ENCODE measurements at regions not wholly inside any gene's neighbourhood (a gene's known extent, or its start where the extent isn't known, plus 50 kb on each side); places are given as distances from the start of the nearest gene placed in this dataset.

DNA sequence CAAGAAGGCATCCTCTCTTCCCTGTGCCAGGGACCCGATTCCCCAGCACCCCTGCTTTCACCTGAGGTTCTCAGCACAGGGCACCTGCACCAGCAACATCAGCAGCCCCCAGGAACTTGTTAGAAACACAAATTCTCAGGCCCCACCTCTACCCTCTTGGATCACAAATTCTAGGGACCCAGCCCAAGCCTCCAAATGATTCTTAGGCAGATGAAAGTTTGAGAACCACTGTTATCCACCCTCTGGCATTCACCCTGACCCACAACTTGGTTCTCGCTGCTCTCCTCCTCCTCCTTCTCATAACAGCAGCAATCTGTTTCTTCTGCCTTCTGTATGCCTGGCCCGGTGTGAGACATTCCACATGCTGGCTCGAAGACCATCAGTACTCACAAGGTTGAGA is 60.3 kb upstream of the HIVEP3 start:
- TF ChIP-seq CTCF (IDR thresholded peaks at IDR 0.05) (no peak), POLR2A (IDR thresholded peaks at IDR 0.05) (no peak)
